ENCODE measurements at regions not wholly inside any gene's neighbourhood (a gene's known extent, or its start where the extent isn't known, plus 50 kb on each side); places are given as distances from the start of the nearest gene placed in this dataset.
"Not testable (repeated sequence)": the region's sequence is repeated elsewhere in the genome, so short reads cannot be mapped to it uniquely, and the experiment has no call there.

DNA sequence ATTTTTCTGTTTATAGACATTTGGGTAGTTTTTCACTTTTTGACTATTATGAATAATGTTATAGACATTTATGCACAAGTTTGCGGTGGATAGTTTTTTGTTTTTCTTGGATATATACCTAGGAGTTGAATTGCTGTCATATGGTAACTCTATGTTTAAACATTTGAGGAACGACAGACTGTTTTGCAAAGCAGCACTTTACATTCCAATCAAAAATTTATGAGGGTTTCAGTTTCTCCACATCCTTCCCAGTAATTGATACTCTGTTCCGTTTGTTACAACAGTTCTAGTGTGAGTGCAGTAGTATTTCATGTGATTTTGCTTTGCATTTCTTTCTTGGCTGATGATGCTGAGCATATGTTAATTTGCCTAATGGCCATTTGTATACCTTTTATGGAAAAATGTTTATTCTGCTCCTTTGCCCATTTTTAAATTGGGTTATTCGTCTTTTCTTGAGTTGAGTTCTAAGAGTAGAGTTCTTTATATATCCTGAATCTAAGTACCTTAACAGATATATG lies 617.3 kb upstream of the LRATD1 start:
- no peak for DNase-seq

DNA sequence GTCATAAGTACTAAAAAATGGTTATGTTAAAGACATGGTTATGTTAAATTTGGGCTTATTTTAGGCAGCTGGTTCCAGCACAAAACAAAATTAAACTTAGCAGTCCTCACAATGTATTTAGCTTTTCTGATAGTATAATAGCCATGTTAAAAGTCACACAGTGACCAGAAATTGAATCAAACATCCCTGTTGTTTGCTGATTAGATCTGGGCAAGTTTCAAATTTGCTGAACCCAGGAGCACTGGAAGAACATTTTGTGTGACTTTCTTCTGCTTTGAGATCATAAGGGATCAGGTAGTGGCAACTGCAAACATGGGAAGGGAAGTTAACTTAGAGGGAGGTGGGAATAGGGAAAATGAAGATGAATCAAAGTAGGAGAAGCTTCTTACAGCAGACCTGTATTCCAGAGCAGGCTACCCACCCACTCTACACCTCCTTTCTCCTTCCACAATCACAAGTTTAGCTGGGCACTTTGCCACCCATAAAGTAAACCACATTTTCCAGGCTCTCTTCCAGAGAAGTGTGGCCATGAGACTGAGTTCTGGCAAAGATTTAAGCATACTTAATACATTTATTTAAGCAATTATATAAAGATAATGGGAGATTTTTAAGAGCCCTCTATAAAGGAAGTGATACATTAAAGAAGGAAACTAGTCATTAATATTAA lies 616.1 kb upstream of the LRATD1 start:
- no peak for DNase-seq

DNA sequence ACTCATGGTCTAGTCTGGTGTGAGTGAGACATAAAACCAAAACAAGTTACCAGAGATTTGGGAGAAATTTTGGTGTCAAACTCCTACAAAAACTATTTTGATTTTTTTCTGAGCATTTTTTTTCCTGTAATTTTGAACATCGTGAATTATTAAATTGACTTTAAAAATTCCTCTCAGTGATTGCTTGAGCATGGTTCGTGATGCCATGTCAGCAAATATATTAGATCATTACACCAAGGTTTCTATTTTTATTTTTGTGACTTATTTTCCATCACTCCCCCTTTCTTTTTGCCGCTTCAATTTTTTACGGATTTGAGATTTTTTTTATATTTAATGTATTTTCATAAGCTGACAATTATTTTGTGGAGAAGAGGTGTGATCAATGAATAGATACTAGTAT lies 613.9 kb upstream of the LRATD1 start:
- no peak for DNase-seq

DNA sequence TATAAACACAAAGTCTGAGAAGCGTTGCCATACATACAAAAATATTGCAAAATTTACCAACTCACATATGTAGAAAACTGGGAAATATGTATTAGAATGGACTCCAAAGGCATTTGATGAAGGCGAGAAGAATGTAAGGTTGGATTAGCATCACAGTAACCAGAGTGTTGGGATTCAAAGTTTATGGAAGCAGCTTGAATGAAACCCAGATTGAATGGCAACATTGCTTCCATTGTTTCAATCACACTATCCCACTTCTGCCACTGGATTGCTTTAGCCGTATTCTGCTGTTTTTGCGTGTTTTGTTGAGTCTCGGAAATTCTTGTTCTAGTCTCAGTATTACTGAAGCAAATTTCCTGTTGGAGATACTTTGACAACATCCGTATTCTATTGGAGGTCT lies 609.0 kb upstream of the LRATD1 start:
- DNase-seq = no peak

DNA sequence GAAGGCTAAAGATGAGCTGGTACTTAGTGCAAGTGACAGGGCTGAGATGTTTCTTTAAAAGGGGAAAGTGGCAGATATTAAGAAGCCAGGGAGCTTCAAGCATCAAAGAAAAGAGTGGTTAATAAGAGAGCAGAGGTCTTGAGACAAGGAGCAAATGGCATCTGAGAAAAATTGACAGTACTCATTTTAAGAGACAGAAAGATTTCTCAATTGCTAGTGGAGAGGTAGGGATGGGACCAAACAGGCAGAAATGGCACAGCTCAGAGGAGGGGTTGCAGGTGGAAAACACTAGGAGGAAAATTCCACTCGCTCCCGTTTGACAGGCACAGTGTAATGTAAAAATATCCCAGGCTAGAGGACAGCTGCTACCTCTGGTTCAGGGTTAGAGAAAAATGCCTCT lies 593.4 kb upstream of the LRATD1 start:
- no peak for DNase-seq

DNA sequence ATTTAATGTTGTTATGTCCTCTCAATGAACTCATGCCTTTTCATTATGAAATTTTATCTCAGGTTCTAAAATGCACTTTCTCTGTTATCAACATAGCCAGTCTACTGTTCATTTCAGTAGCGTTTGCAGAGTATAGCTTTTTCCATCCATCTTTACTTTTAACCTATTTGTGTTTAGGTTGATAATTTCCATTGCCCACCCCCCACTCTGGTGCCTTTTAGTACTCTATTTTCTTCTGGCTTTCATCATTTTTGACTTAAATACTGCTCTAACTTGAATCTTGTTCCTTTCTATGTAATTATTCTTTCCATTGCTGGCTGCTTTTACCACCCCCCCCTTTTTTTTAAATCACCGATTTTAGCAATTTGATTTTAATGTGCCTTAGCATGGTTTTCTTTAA lies 585.0 kb upstream of the LRATD1 start:
- DNase-seq = no peak

DNA sequence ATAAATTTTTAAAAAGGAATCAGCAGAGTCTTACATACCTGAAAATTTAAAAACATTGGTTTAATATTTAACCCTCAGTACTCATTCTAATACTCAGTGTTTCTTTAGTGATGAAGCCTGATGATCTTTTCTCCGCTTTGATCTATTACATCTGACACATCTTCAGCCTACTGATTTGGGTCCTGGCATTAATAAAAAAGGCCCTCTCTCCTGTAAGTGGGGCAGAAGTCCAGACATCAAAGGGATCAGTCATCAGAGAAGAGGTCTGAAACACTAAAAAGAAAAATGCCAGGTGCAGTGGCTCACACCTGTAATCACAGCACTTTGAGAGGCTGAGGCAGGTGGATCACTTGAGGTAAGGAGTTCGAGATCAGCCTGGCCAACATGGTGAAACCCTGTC lies 581.1 kb upstream of the LRATD1 start:
- no peak for DNase-seq

DNA sequence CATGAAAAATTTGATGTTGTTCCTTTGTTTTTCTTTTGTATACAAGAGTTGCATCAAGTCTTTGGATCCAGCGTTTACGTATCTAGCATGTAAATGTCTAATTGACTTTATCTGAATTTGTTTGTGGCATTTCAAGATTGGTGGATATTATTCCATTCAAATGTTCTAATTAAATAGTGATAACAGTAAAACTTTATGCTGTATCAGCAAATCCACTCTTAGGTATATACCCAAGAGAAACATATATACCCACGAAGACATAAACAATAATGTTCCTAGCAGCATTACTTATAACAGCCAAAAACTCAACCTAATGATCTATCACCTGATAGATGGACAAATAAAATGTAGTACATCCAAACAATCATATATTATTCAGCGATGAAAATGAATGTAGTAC lies 579.4 kb upstream of the LRATD1 start:
- no peak for DNase-seq

DNA sequence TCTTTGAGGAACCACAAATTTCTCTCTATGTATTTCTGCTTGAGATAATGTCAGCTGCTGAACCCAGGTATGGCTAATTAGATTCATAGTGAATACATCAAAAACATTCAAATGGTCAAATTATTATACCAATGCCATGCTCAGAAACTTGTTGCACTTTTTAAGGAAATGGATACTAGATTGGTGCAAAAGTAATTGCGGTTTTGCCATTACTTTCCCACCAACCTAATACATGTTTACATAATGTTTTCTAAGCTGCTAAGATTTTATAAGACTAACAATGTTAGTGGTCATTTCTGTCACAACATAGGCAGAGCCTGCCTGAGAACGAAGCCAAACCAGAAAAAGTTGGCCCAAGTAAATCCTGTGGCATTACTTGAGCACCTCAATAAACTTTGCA lies 568.2 kb upstream of the LRATD1 start:
- no peak for DNase-seq

DNA sequence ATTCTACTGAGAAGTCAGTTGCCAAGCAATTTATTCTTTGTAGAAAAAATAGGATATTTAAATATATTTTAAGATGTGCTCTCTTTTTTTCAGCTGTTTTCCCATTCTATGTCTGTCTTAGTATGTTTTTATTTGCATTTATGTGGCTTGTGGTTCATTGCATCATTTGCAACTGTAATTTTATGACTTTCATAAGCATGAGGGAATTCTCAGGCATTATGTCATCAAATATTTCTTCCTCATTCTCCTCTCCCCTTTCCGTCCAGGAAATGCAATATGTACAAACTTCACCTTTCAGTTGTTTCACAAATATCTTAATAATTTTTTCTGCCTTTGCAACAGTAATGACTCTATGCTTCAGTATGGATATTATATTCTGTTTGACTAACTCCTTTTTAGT lies 560.2 kb upstream of the LRATD1 start:
- DNase-seq = no peak

DNA sequence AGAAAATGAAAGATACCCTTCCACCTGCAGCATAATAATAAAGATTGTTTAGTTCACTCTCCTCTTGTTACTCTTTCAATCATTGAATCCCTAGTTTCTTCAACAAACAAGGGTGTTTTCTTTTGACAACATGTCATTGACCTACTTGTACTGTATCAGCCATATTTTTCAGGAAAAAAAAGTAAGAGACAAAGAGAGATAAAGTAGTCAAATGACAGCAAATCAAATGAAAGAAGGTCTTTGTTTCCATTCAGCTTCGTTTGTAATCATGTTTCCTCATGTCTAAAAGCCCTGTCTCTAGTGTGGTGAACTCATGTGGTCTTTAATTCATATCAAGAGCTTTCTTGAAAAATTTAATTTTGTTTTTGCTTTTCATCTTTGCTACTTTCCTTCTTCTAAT lies 557.8 kb upstream of the LRATD1 start:
- DNase-seq = no peak

DNA sequence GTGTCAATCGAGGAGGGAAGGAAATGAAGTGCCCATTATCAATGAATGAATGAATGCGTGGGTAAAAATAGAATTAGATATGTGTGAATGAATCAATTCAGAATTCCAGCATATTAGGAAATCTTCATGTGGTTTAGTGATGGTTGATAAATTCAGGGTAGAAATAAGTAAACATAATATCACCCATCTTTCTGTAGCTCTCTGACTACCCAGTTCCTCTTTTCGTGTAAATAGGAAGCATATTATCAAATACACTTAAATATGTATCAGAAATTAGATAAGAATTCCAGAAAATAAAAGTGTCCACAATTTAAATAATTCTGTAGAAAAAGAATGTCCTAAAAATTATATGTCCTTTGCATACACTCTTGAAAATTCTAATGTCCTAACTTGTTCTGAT lies 552.9 kb upstream of the LRATD1 start:
- no peak for DNase-seq

DNA sequence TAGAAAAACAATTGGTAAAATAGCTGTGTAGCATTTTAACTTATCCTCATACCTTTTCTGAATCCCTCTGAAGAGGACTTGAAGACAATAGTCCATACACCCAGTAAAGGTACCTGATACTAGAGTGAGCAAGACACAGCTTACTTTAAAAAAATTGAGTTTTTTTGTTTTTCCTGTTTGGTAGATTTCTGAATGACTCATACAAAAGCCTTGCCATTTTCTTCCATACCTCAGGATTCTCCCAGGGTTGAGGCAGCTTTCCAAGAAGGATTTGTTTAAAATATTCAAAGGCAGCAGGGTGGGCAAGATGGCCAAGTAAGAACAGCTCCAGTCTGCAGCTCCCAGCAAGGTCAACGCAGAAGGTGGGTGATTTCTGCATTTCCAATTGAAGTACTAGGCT lies 551.0 kb upstream of the LRATD1 start:
- DNase-seq = no peak

DNA sequence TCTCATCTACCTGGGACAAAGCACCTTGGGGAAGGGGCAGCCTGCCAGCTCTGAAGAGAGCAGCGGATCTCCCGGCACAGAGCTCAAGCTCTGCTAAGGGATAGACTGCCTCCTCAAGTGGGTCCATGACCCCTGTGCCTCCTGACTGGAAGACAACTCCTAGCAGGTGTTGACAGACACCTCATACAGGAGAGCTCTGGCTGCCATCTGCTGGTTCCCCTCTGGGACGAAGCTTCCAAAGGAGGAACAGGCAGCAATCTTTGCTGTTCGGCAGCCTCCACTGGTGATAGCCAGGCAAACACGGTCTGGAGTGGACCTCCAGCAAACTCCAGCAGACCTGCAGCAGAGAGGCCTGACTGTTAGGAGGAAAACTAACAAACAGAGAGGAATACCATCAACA lies 549.9 kb upstream of the LRATD1 start:
- no peak for DNase-seq

DNA sequence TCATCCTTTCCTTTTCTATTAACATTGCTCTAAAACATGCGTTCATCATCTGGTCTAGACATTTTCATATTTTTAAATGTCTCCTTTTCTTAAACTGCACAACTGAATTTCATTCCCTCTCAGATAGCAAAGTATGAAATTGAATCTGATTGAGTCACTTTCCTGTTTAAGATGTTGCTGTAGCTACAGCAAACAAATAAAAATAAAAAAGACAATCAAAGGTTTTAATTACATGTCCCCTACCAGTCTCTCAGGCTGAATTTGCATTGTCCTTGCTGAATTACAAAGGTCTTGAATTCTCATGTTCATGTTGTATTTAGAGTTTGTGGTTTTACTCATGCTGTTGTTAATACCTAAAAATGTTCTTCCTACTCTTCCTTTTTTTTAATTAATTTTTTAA lies 537.9 kb upstream of the LRATD1 start:
- DNase-seq = no peak

DNA sequence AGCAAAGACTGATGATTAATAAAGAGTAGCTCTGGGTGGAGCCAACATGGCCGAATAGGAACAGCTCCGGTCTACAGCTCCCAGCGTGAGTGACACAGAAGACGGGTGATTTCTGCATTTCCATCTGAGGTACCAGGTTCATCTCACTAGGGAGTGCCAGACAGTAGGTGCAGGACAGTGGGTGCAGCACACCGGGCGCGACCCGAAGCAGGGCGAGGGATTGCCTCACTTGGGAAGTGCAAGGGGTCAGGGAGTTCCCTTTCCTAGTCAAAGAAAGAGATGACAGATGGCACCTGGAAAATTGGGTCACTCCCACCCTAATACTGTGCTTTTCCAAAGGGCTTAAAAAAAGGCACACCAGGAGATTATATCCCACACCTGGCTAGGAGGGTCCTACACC lies 533.4 kb upstream of the LRATD1 start:
- not testable (repeated sequence) for DNase-seq

DNA sequence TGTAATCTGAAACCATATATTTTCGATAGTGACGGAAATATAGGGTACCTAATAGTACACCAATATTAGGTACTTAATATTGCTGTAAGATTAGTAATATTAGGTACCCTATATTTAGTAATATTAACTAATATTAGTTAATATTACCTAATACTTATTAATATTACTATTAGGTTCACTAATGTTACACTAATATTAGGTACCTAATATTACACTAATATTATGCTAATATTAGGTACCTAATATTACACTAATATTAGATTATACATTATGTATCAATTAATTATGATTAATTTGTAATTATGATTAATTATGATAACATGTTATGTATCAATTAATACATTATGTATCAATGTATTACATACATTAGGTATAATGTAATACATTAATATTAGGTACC lies 518.2 kb upstream of the LRATD1 start:
- no peak for DNase-seq

DNA sequence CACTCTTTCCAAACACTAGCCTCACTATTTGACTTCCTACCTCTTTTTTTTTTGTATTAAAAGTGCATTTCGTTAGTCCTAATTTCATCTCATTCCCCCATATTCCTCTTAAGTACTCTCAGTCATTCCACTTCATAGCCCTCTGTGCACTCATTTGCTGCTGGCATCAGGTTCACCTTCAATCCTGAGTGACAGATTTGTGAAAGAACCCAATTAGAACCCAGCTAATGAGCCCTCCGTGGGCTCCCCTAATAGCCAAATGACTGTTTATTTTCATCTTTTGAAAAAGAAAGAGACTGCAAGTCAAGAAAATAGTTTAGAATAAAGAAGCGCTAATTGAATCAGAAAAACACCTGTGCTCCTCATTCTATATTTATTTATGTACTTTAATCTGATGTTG lies 512.1 kb upstream of the LRATD1 start:
- DNase-seq = no peak

DNA sequence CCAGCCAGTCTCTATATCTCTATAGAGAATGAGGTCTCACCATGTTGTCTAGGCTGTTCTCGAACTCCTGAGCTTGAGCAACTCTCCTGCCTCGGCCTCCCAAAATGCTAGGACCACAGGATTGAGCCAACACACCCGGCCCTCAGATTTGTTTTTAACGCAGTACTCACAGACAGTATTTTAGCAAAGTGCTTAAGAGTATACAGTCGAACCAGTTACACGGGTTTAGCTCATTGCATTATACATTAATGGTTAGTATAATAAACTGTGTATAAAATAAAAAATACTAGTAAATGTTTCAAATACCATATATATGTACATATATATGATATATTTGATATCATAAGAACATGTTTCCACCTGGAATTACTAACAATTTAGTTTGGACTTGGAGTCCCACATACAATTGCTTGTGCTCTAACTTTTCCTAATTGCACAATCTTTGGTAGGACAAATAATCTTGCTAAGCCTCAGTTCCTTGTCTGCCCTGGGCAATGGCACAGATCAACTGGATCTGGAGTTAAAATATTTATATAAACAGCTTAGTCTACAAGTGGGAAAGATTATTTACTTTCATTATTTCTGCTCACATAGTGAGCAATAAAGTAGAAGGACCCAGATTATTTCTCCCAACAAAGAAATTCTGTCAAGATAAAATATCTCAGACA lies 508.9 kb upstream of the LRATD1 start:
- DNase-seq = no peak

DNA sequence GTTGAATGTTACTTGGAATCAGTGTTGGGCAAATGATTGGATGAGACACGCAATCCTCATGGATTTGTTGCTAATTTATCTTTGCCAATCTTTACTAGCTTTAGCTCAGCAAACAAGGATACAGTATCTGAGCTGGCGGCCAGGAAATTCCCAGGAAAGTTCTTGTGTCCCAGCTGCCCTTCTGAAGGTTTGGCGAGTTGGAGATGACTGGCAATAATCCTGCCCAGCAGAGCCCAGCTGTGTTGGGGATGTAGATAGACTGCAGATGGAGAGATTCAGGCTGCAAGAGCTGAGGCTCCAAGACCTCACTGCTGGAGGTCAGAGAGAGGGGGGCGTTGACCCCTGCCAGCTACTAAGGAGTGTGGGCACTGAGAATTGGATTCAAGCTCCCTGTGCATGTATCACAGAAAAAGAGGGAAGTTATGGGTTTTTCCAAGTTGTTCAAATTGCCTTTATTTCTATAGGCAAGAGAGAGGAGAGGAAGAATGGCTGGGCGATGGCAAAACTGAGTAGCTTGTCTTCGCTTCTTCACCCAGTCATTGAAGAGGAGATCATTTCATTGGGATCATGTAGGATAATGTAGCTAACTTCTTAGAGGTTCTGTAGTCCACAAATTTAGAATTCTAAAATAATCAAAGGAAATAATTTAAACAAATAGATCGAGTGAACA lies 506.8 kb upstream of the LRATD1 start:
- no peak for DNase-seq

DNA sequence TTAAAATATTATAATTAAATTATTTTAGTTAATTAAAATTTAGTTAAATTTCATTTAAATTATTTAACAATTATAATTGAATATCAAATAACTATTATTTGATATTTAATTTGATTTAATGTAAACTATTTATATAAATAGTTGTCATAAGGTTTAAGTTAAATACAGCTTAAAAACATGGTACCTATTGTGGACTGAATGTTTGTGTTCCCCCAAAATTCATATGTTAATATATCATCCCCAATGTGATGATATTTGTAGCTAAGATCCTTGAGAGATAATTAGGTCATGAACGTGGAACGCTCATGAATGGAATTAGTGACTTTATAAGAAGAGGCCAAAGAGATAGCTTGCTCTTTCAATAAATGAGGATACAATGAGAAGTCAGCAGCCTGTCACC lies 505.7 kb upstream of the LRATD1 start:
- DNase-seq = no peak

DNA sequence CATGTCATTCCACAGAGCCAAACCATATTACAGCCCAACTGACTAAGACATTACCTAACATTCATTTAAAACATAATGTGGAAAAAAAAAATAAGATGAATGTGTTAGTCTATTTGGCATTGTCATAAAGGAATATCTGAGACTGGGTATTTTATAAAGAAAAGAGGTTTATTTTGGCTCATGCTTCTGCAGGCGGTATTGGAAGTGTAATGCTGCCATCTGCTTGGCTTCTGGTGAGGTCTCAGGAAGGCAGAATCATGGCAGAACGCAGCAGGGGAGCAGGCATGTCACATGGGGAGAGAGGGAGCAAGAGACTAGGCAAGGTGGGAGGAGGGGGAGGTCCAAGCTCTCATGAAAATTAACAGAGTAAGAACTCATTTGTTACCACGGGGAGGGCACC lies 504.8 kb upstream of the LRATD1 start:
- no peak for DNase-seq

DNA sequence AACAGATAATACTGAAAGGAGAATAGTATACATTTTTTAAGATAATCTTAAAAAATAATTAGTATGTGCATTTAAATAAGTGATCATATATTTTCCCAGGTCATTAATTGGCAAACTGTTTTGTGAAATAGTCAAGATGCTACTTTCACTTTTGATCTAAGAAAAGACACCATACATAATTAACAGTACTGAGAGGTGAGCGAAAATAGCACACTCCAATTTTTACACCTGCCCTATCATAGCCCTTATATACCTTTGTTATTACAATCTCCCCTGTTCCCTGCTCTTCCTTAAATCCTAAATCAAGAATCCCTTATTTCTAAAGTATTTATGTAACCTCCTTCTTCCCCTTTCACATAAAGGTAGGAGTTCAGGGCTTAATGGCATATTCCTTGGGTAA lies 500.1 kb upstream of the LRATD1 start:
- no peak for DNase-seq

Measured in nucleus accumbens (tissue), 56 donors.